HepG2 (cell line): ENCODE measurements at regions not wholly inside any gene's neighbourhood (a gene's known extent, or its start where the extent isn't known, plus 50 kb on each side); places are given as distances from the start of the nearest gene placed in this dataset.

ENCODE experiments used
- ATAC-seq: fragments of 200-7000 bp; cut with Tn5 transposase; 3 replicates; pipeline ENCODE4 v1.9.1; 2020; ENCODE audit warnings: mild to moderate bottlenecking, moderate library complexity
- BruUV-seq: library from RNA; stranded (reverse); fragments of 400-500 nt; replicated peaks from 2 replicates; lab custom pipeline; 2021; lab: Mats Ljungman, UMichigan
- CTCF ChIA-PET: fragments of 300-600 bp; formaldehyde crosslinking; extraction: SDS; loops from one replicate; lab custom pipeline; 2021; ENCODE audit warnings: low total read pairs, inconsistent platforms, low intra/inter-chr PET ratio; lab: Yijun Ruan, JAX
- POLR2A ChIA-PET: fragments of 350-600 bp; sonication (Branson Sonifier 250); formaldehyde crosslinking; loops from one replicate; lab custom pipeline; 2020; ENCODE audit warnings: antibody characterized with exemption, inconsistent platforms; lab: Yijun Ruan, JAX
- DNase-seq: peaks from one replicate; pipeline ENCODE4 v3.0.0-alpha.2; 2015; ENCODE audit warnings: low spot score
- FAIRE-seq: peaks from 3 replicates; lab custom pipeline; 2011; peaks lifted over from hg19 to GRCh38; lab: Jason Lieb, UNC
- H2AFZ ChIP-seq: one replicate; pipeline ENCODE4 v1.6.1; 2011; ENCODE audit warnings: low read length, inconsistent platforms
- H3K27ac ChIP-seq: fragments of 300-600 bp; 3 replicates; pipeline ENCODE4 v1.8.0; 2011; ENCODE audit warnings: mixed run types, mild to moderate bottlenecking, mixed read lengths, low read length, inconsistent platforms; ENCODE audit not compliant: insufficient read depth; ENCODE audit errors: extremely low read length
- H3K27me3 ChIP-seq, 2 experiments: fragments of 200-600 bp in 1 of 2; 2 replicates in 1 of 2; 3 replicates in 1 of 2; pipeline versions ENCODE4 v1.6.0 to v1.8.0; 2011; ENCODE audit warnings: low read length in 2 of 2, mild to moderate bottlenecking in 2 of 2, moderate library complexity in 2 of 2, inconsistent platforms in 1 of 2; ENCODE audit not compliant: insufficient read depth in 2 of 2, control insufficient read depth in 1 of 2
- H3K36me3 ChIP-seq, 2 experiments: fragments of 200-600 bp in 1 of 2; replicated peaks in 1 of 2; 2 replicates in 1 of 2; 3 replicates in 1 of 2; pipeline versions ENCODE4 v1.5.1 to v1.8.0; 2011; ENCODE audit warnings: low read length in 2 of 2, inconsistent platforms in 1 of 2; ENCODE audit not compliant: insufficient read depth in 2 of 2, control insufficient read depth in 1 of 2
- H3K4me1 ChIP-seq: 2 replicates; pipeline ENCODE4 v1.5.1; 2012; ENCODE audit warnings: low read length, inconsistent platforms; ENCODE audit not compliant: insufficient read depth
- H3K4me2 ChIP-seq: 2 replicates; pipeline ENCODE4 v1.6.0; 2011; ENCODE audit warnings: low read depth, low read length, inconsistent platforms
- H3K4me3 ChIP-seq, 3 experiments: fragments of 200-600 bp in 1 of 3; sonication (generic), shearing (Covaris generic) in 1 of 3; replicated peaks in 1 of 3; 2 replicates each; pipeline ENCODE4 v1.5.1; 2011 to 2016; ENCODE audit warnings: low read length in 3 of 3, inconsistent platforms in 2 of 3, low read depth in 2 of 3, mild to moderate bottlenecking in 2 of 3, control low read depth in 1 of 3, mixed read lengths in 1 of 3; ENCODE audit not compliant: insufficient read depth in 1 of 3
- H3K79me2 ChIP-seq: one replicate; pipeline ENCODE4 v1.6.1; 2011; ENCODE audit warnings: low read length, inconsistent platforms; ENCODE audit not compliant: insufficient read depth
- H3K9ac ChIP-seq: 2 replicates; pipeline ENCODE4 v1.6.0; 2011; ENCODE audit warnings: mild to moderate bottlenecking, low read depth, low read length, inconsistent platforms; ENCODE audit not compliant: insufficient read depth
- H3K9me3 ChIP-seq: 2 replicates; pipeline ENCODE4 v1.5.1; 2012; ENCODE audit warnings: mild to moderate bottlenecking, low read length
- H4K20me1 ChIP-seq: 2 replicates; pipeline ENCODE4 v1.6.0; 2011; ENCODE audit warnings: inconsistent platforms, mild to moderate bottlenecking, low read length, moderate library complexity; ENCODE audit not compliant: insufficient read depth
- ARNT2 ChIP-seq: sonication (generic); formaldehyde crosslinking; IDR thresholded peaks from 2 replicates; pipeline ENCODE4 v1.8.0; 2022; ENCODE audit warnings: mild to moderate bottlenecking, low read depth, missing genetic modification reagents, moderate library complexity
- MAFG ChIP-seq: sonication (generic); formaldehyde crosslinking; IDR thresholded peaks from 2 replicates; pipeline ENCODE4 v1.5.1; 2020; ENCODE audit warnings: mild to moderate bottlenecking, missing genetic modification reagents
- NFAT5 ChIP-seq: sonication (generic); formaldehyde crosslinking; IDR thresholded peaks from 2 replicates; pipeline ENCODE4 v1.4.0; 2020; ENCODE audit warnings: missing genetic modification reagents
- PAF1 ChIP-seq: IDR thresholded peaks from 2 replicates; pipeline ENCODE4 v1.6.1; 2016; ENCODE audit warnings: missing genetic modification reagents, missing compliant biosample characterization
- TERF1 ChIP-seq: sonication (generic); formaldehyde crosslinking; IDR thresholded peaks from 2 replicates; pipeline ENCODE4 v1.8.0; 2022; ENCODE audit warnings: mild to moderate bottlenecking, missing genetic modification reagents, moderate library complexity
- THYN1 ChIP-seq: sonication (generic); formaldehyde crosslinking; IDR thresholded peaks from 2 replicates; pipeline ENCODE4 v1.8.1; 2023; ENCODE audit warnings: low read depth, mild to moderate bottlenecking, moderate library complexity, missing genetic modification reagents, borderline replicate concordance
- ZNF329 ChIP-seq: sonication (generic); formaldehyde crosslinking; IDR thresholded peaks from 2 replicates; pipeline ENCODE4 v1.9.0; 2021; ENCODE audit warnings: low read depth, mild to moderate bottlenecking, missing genetic modification reagents
- ZNF512 ChIP-seq: sonication (generic); formaldehyde crosslinking; IDR thresholded peaks from 2 replicates; pipeline ENCODE4 v1.4.0; 2020; ENCODE audit warnings: mild to moderate bottlenecking, missing genetic modification reagents
- WGBS: methylation state at CpG from one replicate; pipeline ENCODE4 v1.1.6; 2017; ENCODE audit warnings: low lambda C conversion rate; 5-methylcytosine and 5-hydroxymethylcytosine counted together
- in situ Hi-C: cut with HindIII; loops from 2 replicates; pipeline ENCODE4 v1.10.0; 2017; ENCODE audit warnings: low pct_unique_long_range_greater_than_20kb; ENCODE audit not compliant: extremely low pct_ligation_motif_present
- intact Hi-C: fragments of 100-400 bp; cut with micrococcal nuclease; formaldehyde crosslinking; loops from one replicate; pipeline ENCODE4 v1.10.0; 2022; ENCODE audit not compliant: unreplicated experiment
- TF ChIP-seq, protein P1 (sequence below): sonication (generic); formaldehyde crosslinking; IDR thresholded peaks from 2 replicates; pipeline ENCODE4 v1.5.0; 2020; ENCODE audit warnings: mild to moderate bottlenecking, missing genetic modification reagents, borderline replicate concordance
- TF ChIP-seq, protein P2 (sequence below): sonication (generic); formaldehyde crosslinking; IDR thresholded peaks from 2 replicates; pipeline ENCODE4 v1.5.1; 2020; ENCODE audit warnings: missing genetic modification reagents, mild to moderate bottlenecking, borderline replicate concordance

- ChIA-PET POLR2A (no interaction called here), CTCF (no interaction called here)
- no TSS peak for BruUV-seq
Observed at GRCh38 chr12:69042557-69042956, 109.6 kb upstream of the CPM start.

More at GRCh38 chr12:69042557-69042956, 109.6 kb upstream of the CPM start:
- no peaks in the 10 kb centered on the region for H3K79me2 ChIP-seq
- H3K27ac ChIP-seq: no peak overlapping the region
- no peaks in the 10 kb centered on the region for H3K36me3 ChIP-seq
- 85% methylated on average over 6 of the region's 6 CpGs for WGBS
- DNase-seq (no peak), FAIRE-seq (no peak), ATAC-seq (no peak)
- peak overlapping the region; percentile 21 for H3K4me2 ChIP-seq
- H3K9ac ChIP-seq: no peak overlapping the region
- in situ Hi-C loops: no loop called here
- no peaks in the 10 kb centered on the region for H4K20me1 ChIP-seq
- peaks cover 62% of the 10 kb centered on the region for H3K4me1 ChIP-seq
- TF ChIP-seq ZNF512 (no peak), NFAT5 (CRISPR knock-in tag) (no peak), MAFG (CRISPR knock-in tag) (no peak), PAF1 (CRISPR knock-in tag) (no peak), ZNF329 (no peak), ARNT2 (CRISPR knock-in tag) (no peak), TERF1 (no peak), THYN1 (CRISPR knock-in tag) (no peak)
- TF ChIP-seq, protein P1, sequence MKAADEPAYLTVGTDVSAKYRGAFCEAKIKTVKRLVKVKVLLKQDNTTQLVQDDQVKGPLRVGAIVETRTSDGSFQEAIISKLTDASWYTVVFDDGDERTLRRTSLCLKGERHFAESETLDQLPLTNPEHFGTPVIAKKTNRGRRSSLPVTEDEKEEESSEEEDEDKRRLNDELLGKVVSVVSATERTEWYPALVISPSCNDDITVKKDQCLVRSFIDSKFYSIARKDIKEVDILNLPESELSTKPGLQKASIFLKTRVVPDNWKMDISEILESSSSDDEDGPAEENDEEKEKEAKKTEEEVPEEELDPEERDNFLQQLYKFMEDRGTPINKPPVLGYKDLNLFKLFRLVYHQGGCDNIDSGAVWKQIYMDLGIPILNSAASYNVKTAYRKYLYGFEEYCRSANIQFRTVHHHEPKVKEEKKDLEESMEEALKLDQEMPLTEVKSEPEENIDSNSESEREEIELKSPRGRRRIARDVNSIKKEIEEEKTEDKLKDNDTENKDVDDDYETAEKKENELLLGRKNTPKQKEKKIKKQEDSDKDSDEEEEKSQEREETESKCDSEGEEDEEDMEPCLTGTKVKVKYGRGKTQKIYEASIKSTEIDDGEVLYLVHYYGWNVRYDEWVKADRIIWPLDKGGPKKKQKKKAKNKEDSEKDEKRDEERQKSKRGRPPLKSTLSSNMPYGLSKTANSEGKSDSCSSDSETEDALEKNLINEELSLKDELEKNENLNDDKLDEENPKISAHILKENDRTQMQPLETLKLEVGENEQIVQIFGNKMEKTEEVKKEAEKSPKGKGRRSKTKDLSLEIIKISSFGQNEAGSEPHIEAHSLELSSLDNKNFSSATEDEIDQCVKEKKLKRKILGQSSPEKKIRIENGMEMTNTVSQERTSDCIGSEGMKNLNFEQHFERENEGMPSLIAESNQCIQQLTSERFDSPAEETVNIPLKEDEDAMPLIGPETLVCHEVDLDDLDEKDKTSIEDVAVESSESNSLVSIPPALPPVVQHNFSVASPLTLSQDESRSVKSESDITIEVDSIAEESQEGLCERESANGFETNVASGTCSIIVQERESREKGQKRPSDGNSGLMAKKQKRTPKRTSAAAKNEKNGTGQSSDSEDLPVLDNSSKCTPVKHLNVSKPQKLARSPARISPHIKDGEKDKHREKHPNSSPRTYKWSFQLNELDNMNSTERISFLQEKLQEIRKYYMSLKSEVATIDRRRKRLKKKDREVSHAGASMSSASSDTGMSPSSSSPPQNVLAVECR: no peak
- TF ChIP-seq, protein P2, sequence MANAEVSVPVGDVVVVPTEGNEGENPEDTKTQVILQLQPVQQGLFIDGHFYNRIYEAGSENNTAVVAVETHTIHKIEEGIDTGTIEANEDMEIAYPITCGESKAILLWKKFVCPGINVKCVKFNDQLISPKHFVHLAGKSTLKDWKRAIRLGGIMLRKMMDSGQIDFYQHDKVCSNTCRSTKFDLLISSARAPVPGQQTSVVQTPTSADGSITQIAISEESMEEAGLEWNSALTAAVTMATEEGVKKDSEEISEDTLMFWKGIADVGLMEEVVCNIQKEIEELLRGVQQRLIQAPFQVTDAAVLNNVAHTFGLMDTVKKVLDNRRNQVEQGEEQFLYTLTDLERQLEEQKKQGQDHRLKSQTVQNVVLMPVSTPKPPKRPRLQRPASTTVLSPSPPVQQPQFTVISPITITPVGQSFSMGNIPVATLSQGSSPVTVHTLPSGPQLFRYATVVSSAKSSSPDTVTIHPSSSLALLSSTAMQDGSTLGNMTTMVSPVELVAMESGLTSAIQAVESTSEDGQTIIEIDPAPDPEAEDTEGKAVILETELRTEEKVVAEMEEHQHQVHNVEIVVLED (CRISPR knock-in tag): no peak
- no peaks in the 10 kb centered on the region for H3K9me3 ChIP-seq
- intact Hi-C loops: no loop called here
- H2AFZ ChIP-seq: no peak overlapping the region
- H3K27me3 ChIP-seq: no peaks in the 10 kb centered on the region
- no peak overlapping the region for H3K4me3 ChIP-seq
